Body of pancreas (tissue), 4 donors: ENCODE measurements at regions not wholly inside any gene's neighbourhood (a gene's known extent, or its start where the extent isn't known, plus 50 kb on each side); places are given as distances from the start of the nearest gene placed in this dataset.

Source experiments
- ATAC-seq: fragments of 150-250 bp; one replicate; pipeline ENCODE4 v1.9.1; 2016
- DNase-seq, 4 donors: peaks; one replicate each; pipeline ENCODE4 v3.0.0-alpha.2; 2019
- H3K27ac ChIP-seq, 4 donors: fragments of 200-600 bp; sonication (generic); 1 replicate in 3 of 4; 2 replicates in 1 of 4; pipeline versions ENCODE4 v1.5.1 to v1.6.1; 2016 to 2019; ENCODE audit warnings: mild to moderate bottlenecking in 1 of 4, mixed read lengths in 1 of 4, moderate library complexity in 1 of 4
- H3K27me3 ChIP-seq, 2 donors: fragments of 200-600 bp; sonication (generic); one replicate each; pipeline ENCODE4 v1.6.0; 2016; ENCODE audit warnings: mild to moderate bottlenecking in 1 of 2
- H3K36me3 ChIP-seq, 2 donors: fragments of 200-600 bp; sonication (generic); replicated peaks in 1 of 2; 2 replicates each; pipeline ENCODE4 v1.5.1; 2016; ENCODE audit warnings: low read depth in 2 of 2; ENCODE audit not compliant: insufficient read depth in 1 of 2
- H3K4me1 ChIP-seq: fragments of 200-600 bp; sonication (generic); one replicate; pipeline ENCODE4 v1.6.0; 2016
- H3K4me3 ChIP-seq, 2 donors: fragments of 200-600 bp; sonication (generic); 1 replicate in 1 of 2; 2 replicates in 1 of 2; pipeline ENCODE4 v1.5.1; 2016 to 2019
- H3K9me3 ChIP-seq, 3 donors: fragments of 200-600 bp; sonication (generic); 1 replicate in 2 of 3; 2 replicates in 1 of 3; pipeline ENCODE4 v1.5.1; 2016
- POLR2A ChIP-seq, 3 donors: fragments of 450-650 bp; IDR thresholded peaks; one replicate each; pipeline ENCODE4 v1.6.1; 2016; ENCODE audit warnings: antibody characterized with exemption in 3 of 3, mild to moderate bottlenecking in 2 of 3
- WGBS, 2 donors: methylation state at CpG; one replicate each; pipeline ENCODE4 v1.1.5; 2017; 5-methylcytosine and 5-hydroxymethylcytosine counted together
- intact Hi-C: fragments of 100-400 bp; cut with DNase I; formaldehyde crosslinking; loops from one replicate; pipeline ENCODE4 v1.15.1; 2023
- TF ChIP-seq, protein P1 (sequence below), 7 experiments: fragments of 450-650 bp in 4 of 7; fragments of 200-600 bp in 3 of 7; sonication (generic) in 3 of 7; IDR thresholded peaks; one replicate each; pipeline ENCODE4 v1.5.1; 2016 to 2019; ENCODE audit warnings: antibody characterized with exemption in 7 of 7

DNA sequence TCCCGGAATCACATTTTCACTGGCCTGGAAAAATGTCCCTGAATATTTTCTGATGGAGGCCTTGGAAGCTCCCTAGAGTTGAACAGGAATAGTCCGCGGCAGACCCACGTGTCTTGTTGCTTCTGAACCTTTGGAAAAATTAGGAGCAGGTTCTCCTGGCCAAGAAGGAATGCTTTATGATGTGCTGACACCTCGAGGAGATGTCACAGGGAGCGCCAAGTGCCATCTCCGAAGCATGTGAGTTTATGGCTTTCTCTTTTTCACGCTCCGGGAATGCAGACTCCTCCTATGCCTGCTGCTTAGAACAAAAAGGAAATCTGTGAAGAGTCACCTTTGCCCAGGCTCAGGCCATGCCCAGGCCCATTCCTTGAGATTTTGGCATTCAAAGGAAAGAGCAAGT is 84.6 kb downstream of the BOD1 start:
- no peak overlapping the region for H3K4me3 ChIP-seq
- ATAC-seq (no peak), DNase-seq (no peak)
- no peak overlapping the region for H3K27ac ChIP-seq
- H3K36me3 ChIP-seq, result no peaks in the 10 kb centered on the region
- TF ChIP-seq, protein P1, sequence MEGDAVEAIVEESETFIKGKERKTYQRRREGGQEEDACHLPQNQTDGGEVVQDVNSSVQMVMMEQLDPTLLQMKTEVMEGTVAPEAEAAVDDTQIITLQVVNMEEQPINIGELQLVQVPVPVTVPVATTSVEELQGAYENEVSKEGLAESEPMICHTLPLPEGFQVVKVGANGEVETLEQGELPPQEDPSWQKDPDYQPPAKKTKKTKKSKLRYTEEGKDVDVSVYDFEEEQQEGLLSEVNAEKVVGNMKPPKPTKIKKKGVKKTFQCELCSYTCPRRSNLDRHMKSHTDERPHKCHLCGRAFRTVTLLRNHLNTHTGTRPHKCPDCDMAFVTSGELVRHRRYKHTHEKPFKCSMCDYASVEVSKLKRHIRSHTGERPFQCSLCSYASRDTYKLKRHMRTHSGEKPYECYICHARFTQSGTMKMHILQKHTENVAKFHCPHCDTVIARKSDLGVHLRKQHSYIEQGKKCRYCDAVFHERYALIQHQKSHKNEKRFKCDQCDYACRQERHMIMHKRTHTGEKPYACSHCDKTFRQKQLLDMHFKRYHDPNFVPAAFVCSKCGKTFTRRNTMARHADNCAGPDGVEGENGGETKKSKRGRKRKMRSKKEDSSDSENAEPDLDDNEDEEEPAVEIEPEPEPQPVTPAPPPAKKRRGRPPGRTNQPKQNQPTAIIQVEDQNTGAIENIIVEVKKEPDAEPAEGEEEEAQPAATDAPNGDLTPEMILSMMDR (IDR thresholded peaks at IDR 0.05), result no peak
- TF ChIP-seq POLR2A (IDR thresholded peaks at IDR 0.05), result no peak
- 87 to 93% methylated on average over 9 of the region's 9 CpGs for WGBS, 2 donors
- H3K4me1 ChIP-seq, result peaks cover 6% of the 10 kb centered on the region
- intact Hi-C loops, result no loop called here
- H3K9me3 ChIP-seq, result no peaks in the 10 kb centered on the region
- no peaks in the 10 kb centered on the region for H3K27me3 ChIP-seq

DNA sequence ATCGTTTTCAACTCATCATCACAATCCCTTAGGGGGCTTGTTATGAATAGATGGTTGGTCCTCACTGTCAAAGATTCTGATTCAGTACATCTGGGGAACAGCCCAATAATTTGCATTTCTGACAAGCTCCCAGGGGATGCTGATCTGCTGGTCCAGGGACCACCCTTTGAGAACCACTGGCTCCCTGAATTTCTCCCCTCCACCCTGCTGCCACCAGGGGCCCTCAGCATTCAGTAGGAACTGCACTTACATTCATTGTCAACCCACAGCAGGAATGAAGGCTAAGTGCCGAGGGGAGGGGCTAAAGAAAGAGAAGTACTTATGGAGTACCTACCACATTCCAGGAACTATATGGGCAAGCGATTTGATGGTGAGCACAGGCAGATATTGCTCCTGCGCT is 85.9 kb downstream of the BOD1 start:
- no peak overlapping the region for H3K4me3 ChIP-seq
- no peak overlapping the region for H3K27ac ChIP-seq
- intact Hi-C loops, result no loop called here
- no peaks in the 10 kb centered on the region for H3K9me3 ChIP-seq
- ATAC-seq (no peak), DNase-seq (no peak)
- peaks cover 6% of the 10 kb centered on the region for H3K4me1 ChIP-seq
- no peaks in the 10 kb centered on the region for H3K36me3 ChIP-seq
- WGBS, 2 donors, result 75 to 77% methylated on average over 4 of the region's 4 CpGs
- TF ChIP-seq POLR2A (IDR thresholded peaks at IDR 0.05), result no peak
- TF ChIP-seq, protein P1 (IDR thresholded peaks at IDR 0.05), result no peak
- H3K27me3 ChIP-seq, result no peaks in the 10 kb centered on the region

DNA sequence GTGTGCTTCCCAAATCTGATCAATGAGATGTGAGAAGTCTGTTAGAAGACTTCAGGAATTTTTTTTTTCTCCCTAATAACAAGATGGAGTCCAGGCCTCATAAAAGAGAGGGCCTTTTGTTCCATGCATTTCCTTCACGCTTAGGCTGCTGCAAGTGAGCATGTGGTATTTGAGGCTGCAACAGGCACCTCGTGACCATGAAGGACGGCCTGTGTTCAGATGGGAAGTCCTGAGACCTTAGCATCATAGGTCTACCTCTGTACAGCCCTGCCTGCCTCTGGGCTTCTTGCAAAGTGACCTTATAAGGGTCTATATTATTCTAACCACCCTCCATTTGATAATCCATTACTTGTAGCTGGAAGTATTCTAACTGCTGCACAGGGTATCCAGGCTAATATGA is 86.6 kb downstream of the BOD1 start:
- Histone ChIP-seq H3K27me3 (no peaks in the 10 kb centered on the region), H3K9me3 (no peaks in the 10 kb centered on the region), H3K27ac (no peak overlapping the region), H3K4me1 (peaks cover 6% of the 10 kb centered on the region), H3K4me3 (no peak overlapping the region), H3K36me3 (no peaks in the 10 kb centered on the region)
- 80 to 85% methylated on average over 3 of the region's 3 CpGs for WGBS, 2 donors
- DNase-seq (no peak), ATAC-seq (no peak)
- TF ChIP-seq POLR2A (IDR thresholded peaks at IDR 0.05), result no peak
- TF ChIP-seq, protein P1 (IDR thresholded peaks at IDR 0.05), result no peak
- intact Hi-C loops, result no loop called here

DNA sequence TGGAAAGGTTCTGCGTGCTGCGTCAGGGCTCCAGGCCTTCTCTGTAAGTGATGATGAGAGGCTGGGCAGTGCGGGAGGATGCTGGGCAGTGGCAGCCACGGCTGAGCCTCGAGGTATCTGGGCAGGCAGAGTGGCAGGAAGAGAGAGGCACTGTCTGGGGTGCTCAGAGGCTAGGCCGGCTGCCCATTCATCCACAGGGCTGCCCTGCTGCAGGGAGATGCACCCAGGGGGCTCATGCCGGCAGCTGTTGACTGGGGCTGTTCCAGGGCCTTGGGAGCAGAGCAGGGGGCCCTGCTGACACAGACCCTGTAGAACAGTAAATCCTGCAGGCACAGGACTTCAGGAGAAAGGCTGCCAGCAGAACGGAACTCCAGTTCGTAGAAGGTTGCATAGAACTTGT is 88.8 kb downstream of the BOD1 start:
- Histone ChIP-seq H3K27ac (no peak overlapping the region), H3K4me3 (no peak overlapping the region), H3K9me3 (no peaks in the 10 kb centered on the region), H3K27me3 (no peaks in the 10 kb centered on the region), H3K36me3 (no peaks in the 10 kb centered on the region), H3K4me1 (peaks cover 6% of the 10 kb centered on the region)
- WGBS, 2 donors, result 86 to 95% methylated on average over 7 to 9 of the region's 9 CpGs
- DNase-seq (no peak), ATAC-seq (no peak)
- TF ChIP-seq POLR2A (IDR thresholded peaks at IDR 0.05), result no peak
- TF ChIP-seq, protein P1 (IDR thresholded peaks at IDR 0.05), result no peak
- intact Hi-C loops, result no loop called here

DNA sequence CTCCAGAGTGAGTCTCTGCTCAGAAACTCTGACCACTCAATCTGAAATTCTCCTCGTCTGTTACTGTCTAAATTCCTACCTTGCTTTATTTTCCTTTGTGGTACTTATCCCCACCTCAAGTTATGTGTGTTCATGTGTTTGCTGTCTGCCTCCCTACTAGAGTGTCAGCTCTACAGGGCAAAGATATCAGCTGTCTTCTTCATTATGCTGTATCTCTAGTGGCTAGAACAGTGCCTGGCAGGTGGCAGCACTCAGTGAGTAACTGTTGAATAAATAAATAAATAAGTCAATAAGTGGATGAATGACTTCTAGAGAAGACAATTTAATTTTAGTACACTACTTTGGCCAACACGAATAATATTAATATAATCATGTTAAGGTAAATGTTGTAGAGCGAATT is 92.3 kb downstream of the BOD1 start:
- no peaks in the 10 kb centered on the region for H3K36me3 ChIP-seq
- 62 to 65% methylated on average over 3 of the region's 3 CpGs for WGBS, 2 donors
- H3K9me3 ChIP-seq, result no peaks in the 10 kb centered on the region
- TF ChIP-seq, protein P1 (IDR thresholded peaks at IDR 0.05), result no peak
- TF ChIP-seq POLR2A (IDR thresholded peaks at IDR 0.05), result no peak
- no peak overlapping the region for H3K4me3 ChIP-seq
- intact Hi-C loops, result no loop called here
- ATAC-seq (no peak), DNase-seq (no peak)
- H3K4me1 ChIP-seq, result no peaks in the 10 kb centered on the region
- H3K27me3 ChIP-seq, result no peaks in the 10 kb centered on the region
- no peak overlapping the region for H3K27ac ChIP-seq
